Astrocyte (in vitro differentiated cells and primary cell): ENCODE measurements at regions not wholly inside any gene's neighbourhood (a gene's known extent, or its start where the extent isn't known, plus 50 kb on each side); places are given as distances from the start of the nearest gene placed in this dataset.

Source experiments
- DNase-seq: peaks from one replicate; pipeline ENCODE4 v3.0.0-alpha.2; 2010; ENCODE audit warnings: low read depth
- FAIRE-seq: peaks from 2 replicates; lab custom pipeline; 2011; peaks lifted over from hg19 to GRCh38; lab: Jason Lieb, UNC
- H2AFZ ChIP-seq: 2 replicates; pipeline ENCODE4 v1.6.0; 2012; ENCODE audit warnings: low read depth, low read length, inconsistent platforms
- H3K27ac ChIP-seq: 2 replicates; pipeline ENCODE4 v1.5.1; 2011; ENCODE audit warnings: low read depth, low read length, inconsistent platforms
- H3K27me3 ChIP-seq: 2 replicates; pipeline ENCODE4 v1.6.0; 2011; ENCODE audit warnings: low read length, inconsistent platforms; ENCODE audit not compliant: insufficient read depth
- H3K36me3 ChIP-seq: 2 replicates; pipeline ENCODE4 v1.5.1; 2011; ENCODE audit warnings: low read length, inconsistent platforms; ENCODE audit not compliant: insufficient read depth
- H3K4me1 ChIP-seq: 2 replicates; pipeline ENCODE4 v1.5.1; 2011; ENCODE audit warnings: low read length, inconsistent platforms; ENCODE audit not compliant: insufficient read depth
- H3K4me2 ChIP-seq: 2 replicates; pipeline ENCODE4 v1.6.0; 2012; ENCODE audit warnings: low read length, inconsistent platforms
- H3K4me3 ChIP-seq: 2 replicates; pipeline ENCODE4 v1.5.1; 2011; ENCODE audit warnings: low read depth, mild to moderate bottlenecking, low read length, inconsistent platforms; ENCODE audit not compliant: insufficient read depth
- H3K79me2 ChIP-seq: 2 replicates; pipeline ENCODE4 v1.6.0; 2012; ENCODE audit warnings: mild to moderate bottlenecking, low read length, inconsistent platforms; ENCODE audit not compliant: insufficient read depth
- H3K9ac ChIP-seq: 2 replicates; pipeline ENCODE4 v1.6.0; 2012; ENCODE audit warnings: mild to moderate bottlenecking, low read length, inconsistent platforms
- H3K9me3 ChIP-seq: 2 replicates; pipeline ENCODE4 v1.5.1; 2012; ENCODE audit warnings: low read depth, mild to moderate bottlenecking, low read length, inconsistent platforms; ENCODE audit not compliant: insufficient read depth
- H4K20me1 ChIP-seq: 2 replicates; pipeline ENCODE4 v1.6.0; 2012; ENCODE audit warnings: low read length, inconsistent platforms; ENCODE audit not compliant: insufficient read depth
- H3K27ac Mint-ChIP-seq: one replicate; pipeline ENCODE4 v1.8.0; 2021; ENCODE audit warnings: mild to moderate bottlenecking, mixed read lengths; ENCODE audit not compliant: unreplicated experiment
- H3K27me3 Mint-ChIP-seq: one replicate; pipeline ENCODE4 v1.8.0; 2021; ENCODE audit warnings: low read depth, mixed read lengths; ENCODE audit not compliant: unreplicated experiment
- H3K36me3 Mint-ChIP-seq: one replicate; pipeline ENCODE4 v1.8.0; 2021; ENCODE audit warnings: low read depth, mixed read lengths; ENCODE audit not compliant: unreplicated experiment
- H3K4me1 Mint-ChIP-seq: one replicate; pipeline ENCODE4 v1.8.0; 2021; ENCODE audit warnings: low read depth, mixed read lengths; ENCODE audit not compliant: unreplicated experiment
- H3K4me3 Mint-ChIP-seq: one replicate; pipeline ENCODE4 v1.8.0; 2021; ENCODE audit warnings: mild to moderate bottlenecking, moderate library complexity, mixed read lengths; ENCODE audit not compliant: unreplicated experiment
- H3K9me3 Mint-ChIP-seq: one replicate; pipeline ENCODE4 v1.8.0; 2021; ENCODE audit warnings: mild to moderate bottlenecking, mixed read lengths; ENCODE audit not compliant: unreplicated experiment
- EZH2 ChIP-seq: IDR thresholded peaks from 2 replicates; pipeline ENCODE4 v1.6.1; 2012; ENCODE audit warnings: mild to moderate bottlenecking, low read length, inconsistent platforms; ENCODE audit not compliant: insufficient read depth
- TF ChIP-seq, protein P1 (sequence below): IDR thresholded peaks from 2 replicates; pipeline ENCODE4 v1.5.1; 2011; ENCODE audit warnings: low read depth, mild to moderate bottlenecking, inconsistent platforms, low read length, moderate library complexity; ENCODE audit not compliant: insufficient read depth

DNA sequence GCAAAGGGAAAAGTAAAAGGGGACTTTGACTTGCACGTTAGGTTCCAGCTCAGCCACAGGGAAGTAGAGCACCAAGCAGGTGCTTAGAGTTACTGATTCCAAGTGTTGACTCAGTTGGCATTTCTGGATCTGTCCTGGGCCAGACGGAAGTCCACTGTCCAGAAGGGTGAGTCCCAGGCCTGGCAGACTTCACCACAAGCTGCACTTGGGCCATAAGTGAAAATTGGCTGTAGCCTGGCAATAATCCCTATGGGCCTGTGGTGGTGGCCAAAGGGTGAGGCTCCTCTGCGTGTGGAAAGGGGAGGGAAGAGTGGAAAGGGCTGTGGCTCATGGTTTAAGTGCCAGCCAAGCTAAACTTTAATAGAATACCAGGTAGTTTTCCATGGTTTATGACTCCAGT, 121.5 kb downstream of the DTWD1 start:
- H3K9ac ChIP-seq, result no peak overlapping the region
- H3K4me1 Mint-ChIP-seq, result no peaks in the 10 kb centered on the region
- no peak for TF ChIP-seq EZH2
- TF ChIP-seq, protein P1, sequence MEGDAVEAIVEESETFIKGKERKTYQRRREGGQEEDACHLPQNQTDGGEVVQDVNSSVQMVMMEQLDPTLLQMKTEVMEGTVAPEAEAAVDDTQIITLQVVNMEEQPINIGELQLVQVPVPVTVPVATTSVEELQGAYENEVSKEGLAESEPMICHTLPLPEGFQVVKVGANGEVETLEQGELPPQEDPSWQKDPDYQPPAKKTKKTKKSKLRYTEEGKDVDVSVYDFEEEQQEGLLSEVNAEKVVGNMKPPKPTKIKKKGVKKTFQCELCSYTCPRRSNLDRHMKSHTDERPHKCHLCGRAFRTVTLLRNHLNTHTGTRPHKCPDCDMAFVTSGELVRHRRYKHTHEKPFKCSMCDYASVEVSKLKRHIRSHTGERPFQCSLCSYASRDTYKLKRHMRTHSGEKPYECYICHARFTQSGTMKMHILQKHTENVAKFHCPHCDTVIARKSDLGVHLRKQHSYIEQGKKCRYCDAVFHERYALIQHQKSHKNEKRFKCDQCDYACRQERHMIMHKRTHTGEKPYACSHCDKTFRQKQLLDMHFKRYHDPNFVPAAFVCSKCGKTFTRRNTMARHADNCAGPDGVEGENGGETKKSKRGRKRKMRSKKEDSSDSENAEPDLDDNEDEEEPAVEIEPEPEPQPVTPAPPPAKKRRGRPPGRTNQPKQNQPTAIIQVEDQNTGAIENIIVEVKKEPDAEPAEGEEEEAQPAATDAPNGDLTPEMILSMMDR, result no peak
- no peaks in the 10 kb centered on the region for H3K27me3 Mint-ChIP-seq
- FAIRE-seq (no peak), DNase-seq (no peak)
- no peaks in the 10 kb centered on the region for H3K9me3 ChIP-seq
- no peaks in the 10 kb centered on the region for H3K36me3 Mint-ChIP-seq
- no peaks in the 10 kb centered on the region for H4K20me1 ChIP-seq
- no peaks in the 10 kb centered on the region for H3K36me3 ChIP-seq
- no peak overlapping the region for H2AFZ ChIP-seq
- H3K4me2 ChIP-seq, result no peak overlapping the region
- H3K27ac Mint-ChIP-seq, result no peak overlapping the region
- no peak overlapping the region for H3K27ac ChIP-seq
- H3K79me2 ChIP-seq, result no peaks in the 10 kb centered on the region
- H3K4me3 Mint-ChIP-seq, result no peak overlapping the region
- H3K9me3 Mint-ChIP-seq, result peaks cover 2% of the 10 kb centered on the region
- H3K27me3 ChIP-seq, result no peaks in the 10 kb centered on the region
- H3K4me3 ChIP-seq, result no peak overlapping the region
- no peaks in the 10 kb centered on the region for H3K4me1 ChIP-seq

DNA sequence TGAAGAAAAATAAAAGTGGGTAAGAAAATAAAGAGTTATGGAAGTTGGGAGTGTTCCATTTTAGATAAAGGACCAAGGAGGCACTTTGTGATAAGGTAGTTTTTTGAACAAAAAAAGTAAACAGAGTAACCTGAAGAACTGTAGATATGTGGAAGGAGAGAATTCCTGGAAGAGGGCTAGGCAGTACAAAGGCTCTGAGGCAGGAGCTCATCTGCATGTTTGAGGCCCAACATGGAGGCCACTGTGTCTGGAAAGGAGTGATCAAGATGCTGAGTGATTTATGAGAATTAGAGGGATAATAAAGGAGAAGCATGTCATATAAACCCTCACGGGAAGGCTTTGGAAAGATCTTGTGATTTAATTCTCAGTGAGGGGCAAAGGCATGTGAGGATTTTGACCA, 126.5 kb downstream of the DTWD1 start:
- no peak for TF ChIP-seq EZH2
- TF ChIP-seq, protein P1, result no peak
- Mint-ChIP-seq H3K4me3 (no peak overlapping the region), H3K27ac (no peak overlapping the region), H3K4me1 (no peaks in the 10 kb centered on the region), H3K27me3 (peaks cover 3% of the 10 kb centered on the region), H3K36me3 (no peaks in the 10 kb centered on the region), H3K9me3 (peaks cover 2% of the 10 kb centered on the region)
- H3K9ac ChIP-seq, result no peak overlapping the region
- no peaks in the 10 kb centered on the region for H3K27me3 ChIP-seq
- no peak overlapping the region for H3K4me3 ChIP-seq
- H2AFZ ChIP-seq, result no peak overlapping the region
- no peaks in the 10 kb centered on the region for H3K36me3 ChIP-seq
- no peaks in the 10 kb centered on the region for H3K4me1 ChIP-seq
- no peak overlapping the region for H3K4me2 ChIP-seq
- H3K9me3 ChIP-seq, result no peaks in the 10 kb centered on the region
- no peaks in the 10 kb centered on the region for H3K79me2 ChIP-seq
- DNase-seq (no peak), FAIRE-seq (no peak)
- no peak overlapping the region for H3K27ac ChIP-seq
- no peaks in the 10 kb centered on the region for H4K20me1 ChIP-seq

DNA sequence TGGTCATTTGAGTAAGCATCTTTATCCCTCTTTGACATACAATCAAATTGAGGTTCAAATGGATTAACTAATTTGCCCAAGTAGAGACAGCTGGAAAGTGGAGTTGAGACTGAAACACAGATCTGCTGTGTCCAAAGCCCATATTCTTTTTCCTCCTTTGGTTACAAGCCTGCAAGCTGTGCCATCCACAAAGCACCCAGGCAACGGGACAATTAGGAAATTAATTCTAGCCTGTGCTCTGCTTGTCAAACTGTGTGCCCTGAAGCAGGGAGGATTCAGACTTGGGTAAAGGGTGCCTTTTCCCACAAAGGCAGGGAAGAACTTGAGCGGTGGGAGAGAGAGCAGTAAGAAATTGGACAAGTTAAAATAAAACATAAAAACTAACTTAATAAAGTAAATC, 127.9 kb downstream of the DTWD1 start:
- Histone ChIP-seq H3K4me2 (no peak overlapping the region), H3K79me2 (no peaks in the 10 kb centered on the region), H3K9me3 (no peaks in the 10 kb centered on the region), H4K20me1 (no peaks in the 10 kb centered on the region), H3K27ac (no peak overlapping the region), H3K27me3 (no peaks in the 10 kb centered on the region), H3K36me3 (no peaks in the 10 kb centered on the region), H3K9ac (no peak overlapping the region), H3K4me1 (no peaks in the 10 kb centered on the region), H2AFZ (no peak overlapping the region), H3K4me3 (no peak overlapping the region)
- peaks cover 2% of the 10 kb centered on the region for H3K9me3 Mint-ChIP-seq
- no peak for FAIRE-seq
- peaks cover 2% of the 10 kb centered on the region for H3K4me1 Mint-ChIP-seq
- TF ChIP-seq, protein P1, result no peak
- no peak for TF ChIP-seq EZH2
- H3K36me3 Mint-ChIP-seq, result no peaks in the 10 kb centered on the region
- peaks cover 3% of the 10 kb centered on the region for H3K27me3 Mint-ChIP-seq
- H3K27ac Mint-ChIP-seq, result no peak overlapping the region
- no peak for DNase-seq
- no peak overlapping the region for H3K4me3 Mint-ChIP-seq
